SK-N-SH treated with all-trans-retinoic acid at 6 μM for 48 hours (cell line): ENCODE measurements at regions not wholly inside any gene's neighbourhood (a gene's known extent, or its start where the extent isn't known, plus 50 kb on each side); places are given as distances from the start of the nearest gene placed in this dataset.

Source experiments
- ARNTL ChIP-seq: fragments of 450-650 bp; formaldehyde crosslinking; IDR thresholded peaks from 2 replicates; pipeline ENCODE4 v1.5.0; 2020; ENCODE audit warnings: low read depth, mild to moderate bottlenecking, moderate library complexity, borderline replicate concordance
- BACH2 ChIP-seq: fragments of 250-450 bp; sonication (Bioruptor Pico); IDR thresholded peaks from 2 replicates; pipeline ENCODE4 v1.9.0; 2021; ENCODE audit warnings: mild to moderate bottlenecking, borderline replicate concordance
- CREB5 ChIP-seq: fragments of 250-450 bp; sonication (Bioruptor Pico); IDR thresholded peaks from 2 replicates; pipeline ENCODE4 v1.5.1; 2020; ENCODE audit warnings: low read depth, mild to moderate bottlenecking, moderate library complexity
- GLIS3 ChIP-seq: fragments of 250-450 bp; sonication (Bioruptor Pico); IDR thresholded peaks from 2 replicates; pipeline ENCODE4 v1.5.0; 2020; ENCODE audit warnings: mild to moderate bottlenecking, moderate library complexity
- ISL1 ChIP-seq: fragments of 250-450 bp; sonication (Bioruptor Pico); IDR thresholded peaks from 2 replicates; pipeline ENCODE4 v2.1.2; 2022; ENCODE audit warnings: mild to moderate bottlenecking, moderate library complexity
- SNAI2 ChIP-seq: fragments of 250-450 bp; sonication (Bioruptor Pico); IDR thresholded peaks from 2 replicates; pipeline ENCODE4 v1.5.0; 2020; ENCODE audit warnings: mild to moderate bottlenecking, moderate library complexity
- TCF4 ChIP-seq: fragments of 250-450 bp; sonication (Bioruptor Pico); IDR thresholded peaks from 2 replicates; pipeline ENCODE4 v1.8.0; 2021; ENCODE audit warnings: mild to moderate bottlenecking, moderate library complexity, borderline replicate concordance
- TOX ChIP-seq: fragments of 250-450 bp; sonication (Bioruptor Pico); IDR thresholded peaks from 2 replicates; pipeline ENCODE4 v1.8.0; 2021; ENCODE audit warnings: mild to moderate bottlenecking, moderate library complexity, borderline replicate concordance
- ZFP30 ChIP-seq: fragments of 450-650 bp; formaldehyde crosslinking; IDR thresholded peaks from 2 replicates; pipeline ENCODE4 v1.5.0; 2022; ENCODE audit warnings: mild to moderate bottlenecking, moderate library complexity
- ZNF565 ChIP-seq: fragments of 450-650 bp; formaldehyde crosslinking; conservative IDR thresholded peaks from 2 replicates; pipeline ENCODE4 v1.5.0; 2020; ENCODE audit warnings: low read depth, mild to moderate bottlenecking, moderate library complexity
- ZNF70 ChIP-seq: fragments of 450-650 bp; formaldehyde crosslinking; IDR thresholded peaks from 2 replicates; pipeline ENCODE4 v1.5.0; 2020; ENCODE audit warnings: mild to moderate bottlenecking, moderate library complexity
- TF ChIP-seq, protein P1 (sequence below): fragments of 250-450 bp; sonication (Bioruptor Pico); IDR thresholded peaks from 2 replicates; pipeline ENCODE4 v1.8.0; 2020; ENCODE audit warnings: mild to moderate bottlenecking, moderate library complexity, borderline replicate concordance

DNA sequence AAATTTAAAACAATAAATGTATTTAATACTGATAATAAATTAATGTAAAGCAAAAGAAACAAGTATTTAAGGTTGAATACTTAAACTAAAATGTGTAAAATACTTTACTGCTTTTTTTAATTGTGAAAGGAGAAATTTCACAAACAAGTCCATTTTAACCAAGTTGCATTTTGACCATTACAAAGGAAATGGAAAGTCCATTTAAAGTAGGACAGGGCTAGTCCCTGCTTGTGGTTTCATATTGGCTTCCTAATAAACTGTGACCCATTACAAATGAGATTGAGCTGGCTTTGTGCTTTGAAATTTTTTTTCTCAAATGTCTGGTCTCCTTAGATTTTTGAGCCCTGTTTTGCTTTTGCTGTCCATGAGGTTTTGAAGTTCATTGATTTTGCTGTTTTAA, 527.6 kb downstream of the MAFB start:
- TF ChIP-seq TCF4 (CRISPR knock-in tag) (no peak), ARNTL (no peak), ZNF70 (CRISPR knock-in tag) (no peak), BACH2 (CRISPR knock-in tag) (no peak), GLIS3 (CRISPR knock-in tag) (no peak), ISL1 (CRISPR knock-in tag) (no peak), TOX (CRISPR knock-in tag) (no peak), CREB5 (CRISPR knock-in tag) (no peak), ZNF565 (CRISPR knock-in tag) (no peak), SNAI2 (CRISPR knock-in tag) (no peak), ZFP30 (CRISPR knock-in tag) (no peak)
- TF ChIP-seq, protein P1, sequence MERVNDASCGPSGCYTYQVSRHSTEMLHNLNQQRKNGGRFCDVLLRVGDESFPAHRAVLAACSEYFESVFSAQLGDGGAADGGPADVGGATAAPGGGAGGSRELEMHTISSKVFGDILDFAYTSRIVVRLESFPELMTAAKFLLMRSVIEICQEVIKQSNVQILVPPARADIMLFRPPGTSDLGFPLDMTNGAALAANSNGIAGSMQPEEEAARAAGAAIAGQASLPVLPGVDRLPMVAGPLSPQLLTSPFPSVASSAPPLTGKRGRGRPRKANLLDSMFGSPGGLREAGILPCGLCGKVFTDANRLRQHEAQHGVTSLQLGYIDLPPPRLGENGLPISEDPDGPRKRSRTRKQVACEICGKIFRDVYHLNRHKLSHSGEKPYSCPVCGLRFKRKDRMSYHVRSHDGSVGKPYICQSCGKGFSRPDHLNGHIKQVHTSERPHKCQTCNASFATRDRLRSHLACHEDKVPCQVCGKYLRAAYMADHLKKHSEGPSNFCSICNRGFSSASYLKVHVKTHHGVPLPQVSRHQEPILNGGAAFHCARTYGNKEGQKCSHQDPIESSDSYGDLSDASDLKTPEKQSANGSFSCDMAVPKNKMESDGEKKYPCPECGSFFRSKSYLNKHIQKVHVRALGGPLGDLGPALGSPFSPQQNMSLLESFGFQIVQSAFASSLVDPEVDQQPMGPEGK (CRISPR knock-in tag), result no peak
